NK-92 treated with Interleukin-12 subunit alpha and Interleukin-12 subunit beta, amount 100 ng/mL, for 24 hours (cell line): ENCODE measurements at regions not wholly inside any gene's neighbourhood (a gene's known extent, or its start where the extent isn't known, plus 50 kb on each side); places are given as distances from the start of the nearest gene placed in this dataset.
"Not testable (repeated sequence)": the region's sequence is repeated elsewhere in the genome, so short reads cannot be mapped to it uniquely, and the experiment has no call there.

Experiments used
- DNase-seq: peaks from one replicate; lab custom pipeline; 2025; lab: John Stamatoyannopoulos, UW

GRCh38 chr10:109277456-109277855 is 645.9 kb downstream of the XPNPEP1 start:
- no peak for DNase-seq

- DNase-seq, result no peak
Measured at GRCh38 chr10:109275960-109276359, 647.4 kb downstream of the XPNPEP1 start.

DNA sequence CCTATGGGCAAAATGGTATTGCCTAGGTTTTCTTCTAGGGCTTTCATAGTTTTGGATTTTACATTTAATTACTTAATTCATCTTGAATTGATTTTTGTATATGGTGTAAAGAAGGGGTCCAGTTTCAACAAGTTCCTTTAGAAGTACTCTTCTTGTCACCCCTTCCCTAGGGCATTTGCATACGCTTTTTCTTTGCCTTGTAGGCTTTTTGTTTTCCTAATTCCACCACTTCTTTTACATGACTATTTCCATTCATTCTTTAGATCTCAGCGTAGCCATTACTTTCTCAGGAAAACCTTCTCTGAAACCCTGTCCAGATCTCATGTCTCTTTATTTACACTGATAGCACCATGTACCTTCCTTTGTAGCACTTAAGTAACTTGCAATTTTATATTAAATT is 648.6 kb downstream of the XPNPEP1 start:
- DNase-seq, result no peak

DNA sequence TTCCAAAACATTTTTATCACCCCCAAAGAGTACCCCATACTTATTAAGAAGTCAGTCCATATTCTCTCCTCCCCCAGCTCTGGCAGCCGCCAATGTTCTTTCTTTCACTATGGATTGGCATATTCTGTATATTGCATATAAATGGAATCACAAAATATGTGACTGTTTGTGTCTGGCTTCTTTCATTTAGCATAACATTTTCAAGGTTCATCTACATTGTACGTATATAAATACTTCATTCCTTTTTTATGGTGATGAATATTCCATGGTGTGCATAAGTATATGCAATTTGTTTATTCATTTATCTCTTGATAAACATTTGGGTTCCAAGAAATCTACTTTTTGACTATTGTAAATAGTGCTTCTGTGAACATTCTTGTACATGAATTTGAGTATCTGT is 653.1 kb downstream of the XPNPEP1 start:
- DNase-seq, result no peak

DNA sequence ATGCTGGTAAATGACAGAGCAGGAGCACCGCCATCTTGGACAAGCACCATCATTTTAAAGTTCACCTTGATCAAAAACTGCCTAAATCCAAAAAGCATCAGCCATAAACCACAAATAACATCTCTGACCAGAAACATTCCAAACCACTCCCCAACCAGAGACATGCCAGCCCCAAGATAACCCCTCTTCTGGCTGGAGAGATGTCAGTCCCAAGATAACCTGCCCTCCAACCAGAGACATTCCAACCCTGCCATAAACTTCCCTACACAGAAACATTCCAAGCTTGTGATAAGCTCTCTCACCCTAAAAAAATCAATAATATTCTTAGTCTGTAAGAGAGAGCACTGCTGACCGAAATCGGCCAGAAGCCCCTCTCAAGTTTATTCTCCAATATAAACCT is 659.3 kb downstream of the XPNPEP1 start:
- no peak for DNase-seq

- no peak for DNase-seq
Measured at GRCh38 chr10:109261231-109261630, 662.1 kb downstream of the XPNPEP1 start.

GRCh38 chr10:109259293-109259692 is 664.0 kb downstream of the XPNPEP1 start:
- DNase-seq, result no peak

DNA sequence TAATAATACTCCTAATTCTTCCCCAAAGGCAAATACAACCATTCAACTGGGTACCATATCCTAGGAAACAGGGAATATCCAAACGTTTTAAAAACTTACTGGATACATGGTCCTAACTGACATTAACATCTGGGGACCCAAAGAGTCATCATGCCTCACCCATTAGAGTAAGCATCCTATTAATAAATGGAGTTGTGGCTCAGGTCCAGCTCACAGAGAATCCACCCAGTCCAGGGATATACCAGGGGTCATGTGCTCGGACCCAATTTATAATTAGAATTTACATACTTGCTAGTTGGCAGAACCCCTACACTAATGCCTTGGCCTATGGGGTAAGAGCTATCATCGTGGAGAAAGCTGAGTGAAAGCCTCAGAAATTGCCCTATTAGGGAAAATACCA is 670.0 kb downstream of the XPNPEP1 start:
- no peak for DNase-seq

DNA sequence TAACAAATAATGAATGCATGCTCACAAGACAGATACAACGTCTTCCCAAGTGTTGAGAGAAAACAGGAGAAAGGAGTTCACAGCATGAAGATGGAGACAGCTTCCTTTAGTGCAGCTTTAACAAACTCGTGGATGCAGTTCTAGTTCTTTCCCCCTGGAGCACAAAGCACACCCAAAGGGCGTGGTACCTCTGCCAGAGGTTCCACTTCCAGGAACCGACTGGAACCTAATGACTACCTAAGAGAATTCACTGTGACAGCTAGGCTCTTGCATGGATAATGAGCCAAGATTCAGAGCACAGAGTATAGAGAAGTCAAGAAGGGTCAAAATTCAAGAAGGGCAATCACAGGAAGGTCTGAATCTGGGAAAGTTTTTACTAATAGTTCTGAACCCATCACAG is 673.2 kb downstream of the XPNPEP1 start:
- no peak for DNase-seq

- no peak for DNase-seq
Measured at GRCh38 chr10:109247814-109248213, 675.5 kb downstream of the XPNPEP1 start.

GRCh38 chr10:109245821-109246220 is 677.5 kb downstream of the XPNPEP1 start:
- DNase-seq, result no peak

DNA sequence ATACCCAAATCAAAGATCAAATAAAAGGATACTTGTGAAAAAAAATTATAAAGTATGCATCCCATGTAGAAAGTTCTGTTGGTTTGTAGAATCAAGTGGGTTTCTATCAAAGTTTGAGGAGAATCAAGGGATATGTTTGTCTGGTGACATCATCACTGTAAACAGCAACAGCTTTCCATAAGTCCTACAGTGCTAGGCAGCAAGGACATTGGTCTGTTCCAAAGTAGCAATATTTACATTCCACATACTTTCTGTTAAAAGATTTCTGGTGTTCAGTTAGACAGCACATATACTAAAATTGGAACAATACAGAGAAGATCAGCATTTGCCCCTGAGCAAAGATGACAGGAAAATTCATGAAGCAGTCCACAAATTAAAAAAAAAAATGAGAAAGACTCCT is 683.9 kb downstream of the XPNPEP1 start:
- no peak for DNase-seq

DNA sequence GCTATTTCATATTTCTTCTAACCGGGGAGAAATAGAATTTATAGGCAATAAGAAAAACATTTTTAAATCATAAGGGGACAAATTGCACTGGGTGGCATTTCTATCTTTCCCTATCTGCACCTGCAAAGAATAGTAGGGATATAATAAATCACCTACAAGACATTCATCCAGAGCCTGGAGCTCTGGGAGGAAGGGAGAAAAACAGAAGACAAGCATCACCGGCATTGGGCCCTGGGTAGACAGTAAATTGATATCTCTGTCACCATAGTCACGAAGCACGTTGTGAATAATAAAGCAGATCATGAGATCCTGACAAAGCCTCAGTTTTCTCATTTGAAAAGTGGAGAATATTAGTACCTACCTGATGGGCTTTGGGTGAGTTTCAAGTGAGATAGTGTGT is 685.6 kb downstream of the XPNPEP1 start:
- DNase-seq, result no peak

GRCh38 chr10:109237050-109237449 is 686.3 kb downstream of the XPNPEP1 start:
- no peak for DNase-seq

DNA sequence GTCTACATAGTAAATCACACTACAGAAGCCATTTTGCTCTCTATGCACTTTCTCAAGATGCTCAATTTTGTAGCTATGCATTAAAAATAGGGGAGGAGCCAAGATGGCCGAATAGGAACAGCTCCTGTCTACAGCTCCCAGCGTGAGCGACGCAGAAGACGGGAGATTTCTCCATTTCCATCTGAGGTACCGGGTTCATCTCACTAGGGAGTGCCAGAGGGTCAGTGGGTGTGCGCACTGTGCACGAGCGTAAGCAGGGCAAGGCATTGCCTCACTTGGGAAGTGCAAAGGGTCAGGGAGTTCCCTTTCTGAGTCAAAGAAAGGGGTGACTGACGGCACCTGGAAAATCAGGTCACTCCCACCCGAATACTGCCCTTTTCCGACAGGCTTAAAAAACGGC is 699.8 kb downstream of the XPNPEP1 start:
- DNase-seq, result not testable (repeated sequence)

- no peak for DNase-seq
Measured at GRCh38 chr10:109219935-109220605, 703.2 kb downstream of the XPNPEP1 start.

GRCh38 chr10:109218207-109218606 is 705.1 kb downstream of the XPNPEP1 start:
- DNase-seq, result no peak

DNA sequence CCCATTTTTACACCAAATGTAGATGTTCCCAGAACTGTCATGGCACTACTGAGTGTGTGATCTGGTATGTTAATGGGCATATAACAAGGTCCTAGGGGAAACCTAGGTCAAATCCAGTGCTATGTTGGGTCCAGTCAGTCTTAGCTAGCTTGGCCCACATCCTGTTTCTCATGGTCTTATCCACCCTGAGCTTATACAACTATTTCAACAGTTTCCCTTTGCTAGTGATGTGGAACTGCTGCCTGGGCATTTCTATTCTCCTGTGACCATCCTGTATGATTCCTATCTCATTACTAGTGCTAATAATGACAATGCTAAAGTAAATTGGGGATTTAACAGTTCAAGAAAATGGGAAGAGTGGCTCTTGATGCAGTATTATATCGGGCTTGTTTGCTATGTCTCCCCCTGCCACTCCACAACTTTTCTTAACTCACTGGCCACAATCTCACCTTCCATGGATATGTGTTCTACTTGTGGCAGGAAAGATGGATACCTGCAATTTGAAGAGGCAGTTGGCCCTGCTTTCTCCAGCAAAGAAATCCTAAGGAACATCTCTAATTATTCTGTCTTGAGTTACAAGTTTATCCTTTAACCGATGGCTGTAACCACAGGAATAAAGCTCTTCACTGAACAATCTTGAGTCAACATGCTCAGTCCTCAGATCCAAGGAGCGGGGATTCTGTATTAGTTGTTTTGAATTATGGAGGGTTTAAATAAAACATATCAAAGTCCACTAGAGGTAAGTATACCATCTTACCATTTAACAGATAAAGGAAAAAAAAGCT is 707.8 kb downstream of the XPNPEP1 start:
- no peak for DNase-seq

- not testable (repeated sequence) for DNase-seq
Measured at GRCh38 chr10:109214891-109215290, 708.4 kb downstream of the XPNPEP1 start.

- DNase-seq, result no peak
Measured at GRCh38 chr10:109207361-109207760, 716.0 kb downstream of the XPNPEP1 start.

GRCh38 chr10:109205929-109206585 is 717.3 kb downstream of the XPNPEP1 start:
- no peak for DNase-seq

GRCh38 chr10:109203646-109204353 is 719.5 kb downstream of the XPNPEP1 start:
- no peak for DNase-seq
